Neuron (in vitro differentiated cells): ENCODE measurements at regions not wholly inside any gene's neighbourhood (a gene's known extent, or its start where the extent isn't known, plus 50 kb on each side); places are given as distances from the start of the nearest gene placed in this dataset.
"Not testable (repeated sequence)": the region's sequence is repeated elsewhere in the genome, so short reads cannot be mapped to it uniquely, and the experiment has no call there.

ENCODE experiments used
- H2AFZ ChIP-seq: one replicate; pipeline ENCODE4 v1.6.1; 2013; ENCODE audit warnings: low read depth, mild to moderate bottlenecking, inconsistent platforms, low read length, moderate library complexity
- H3K27me3 ChIP-seq: one replicate; pipeline ENCODE4 v1.6.1; 2013; ENCODE audit warnings: low read length; ENCODE audit not compliant: insufficient read depth
- H3K36me3 ChIP-seq: one replicate; pipeline ENCODE4 v1.6.1; 2013; ENCODE audit warnings: low read length; ENCODE audit not compliant: insufficient read depth
- H3K4me1 ChIP-seq: one replicate; pipeline ENCODE4 v1.6.1; 2013; ENCODE audit warnings: low read length; ENCODE audit not compliant: insufficient read depth
- H3K4me3 ChIP-seq: 2 replicates; pipeline ENCODE4 v1.5.1; 2013; ENCODE audit warnings: mild to moderate bottlenecking, low read length, moderate library complexity
- H3K9me3 ChIP-seq: one replicate; pipeline ENCODE4 v1.6.1; 2013; ENCODE audit warnings: low read length

- H3K9me3 ChIP-seq: peaks cover 5% of the 10 kb centered on the region
- no peak overlapping the region for H3K4me3 ChIP-seq
- no peak overlapping the region for H2AFZ ChIP-seq
- H3K36me3 ChIP-seq: no peaks in the 10 kb centered on the region
- peaks cover 10% of the 10 kb centered on the region for H3K4me1 ChIP-seq
- H3K27me3 ChIP-seq: no peaks in the 10 kb centered on the region
Observed at GRCh38 chr10:28769091-28769604, 91.8 kb downstream of the BAMBI start.

- H3K9me3 ChIP-seq, H2AFZ ChIP-seq, H3K36me3 ChIP-seq, H3K27me3 ChIP-seq, H3K4me3 ChIP-seq: not testable (repeated sequence)
- peaks cover 10% of the 10 kb centered on the region for H3K4me1 ChIP-seq
Observed at GRCh38 chr10:28771580-28772090, 94.3 kb downstream of the BAMBI start.

- Histone ChIP-seq H3K4me1 (peaks cover 4% of the 10 kb centered on the region), H3K36me3 (no peaks in the 10 kb centered on the region), H2AFZ (no peak overlapping the region), H3K9me3 (peaks cover 3% of the 10 kb centered on the region), H3K4me3 (no peak overlapping the region), H3K27me3 (peaks cover 2% of the 10 kb centered on the region)
Observed at GRCh38 chr10:28774051-28774995, 97.0 kb downstream of the BAMBI start.

DNA sequence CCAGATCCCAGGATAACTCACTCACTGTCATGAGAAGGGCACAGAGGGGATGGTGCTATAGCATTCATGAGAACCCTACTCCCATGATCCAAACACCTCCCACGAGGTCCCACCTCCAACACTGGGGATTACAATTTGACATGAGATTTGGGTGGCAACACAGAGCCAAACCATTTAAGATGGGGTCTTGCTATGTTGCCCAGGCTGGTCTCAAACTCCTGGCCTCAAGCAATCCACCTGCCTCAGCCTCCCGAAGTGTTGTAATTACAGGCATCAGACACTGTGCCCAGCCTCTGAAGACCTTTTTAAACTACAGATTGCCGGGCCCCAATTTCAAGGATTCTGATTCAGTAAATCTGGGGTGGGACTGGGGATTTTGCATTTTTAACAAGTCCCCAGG, 98.5 kb downstream of the BAMBI start:
- Histone ChIP-seq H3K4me1 (peaks cover 4% of the 10 kb centered on the region), H3K9me3 (peaks cover 3% of the 10 kb centered on the region), H3K4me3 (no peak overlapping the region), H3K27me3 (peaks cover 2% of the 10 kb centered on the region), H3K36me3 (no peaks in the 10 kb centered on the region), H2AFZ (no peak overlapping the region)

GRCh38 chr10:28776519-28776918, 99.2 kb downstream of the BAMBI start:
- Histone ChIP-seq H3K4me3 (no peak overlapping the region), H2AFZ (no peak overlapping the region), H3K4me1 (peaks cover 4% of the 10 kb centered on the region), H3K9me3 (no peaks in the 10 kb centered on the region), H3K36me3 (no peaks in the 10 kb centered on the region), H3K27me3 (peaks cover 2% of the 10 kb centered on the region)

GRCh38 chr10:28777911-28778310, 100.6 kb downstream of the BAMBI start:
- Histone ChIP-seq H3K36me3 (no peaks in the 10 kb centered on the region), H3K27me3 (peaks cover 2% of the 10 kb centered on the region), H3K9me3 (no peaks in the 10 kb centered on the region), H2AFZ (no peak overlapping the region), H3K4me3 (no peak overlapping the region), H3K4me1 (peaks cover 4% of the 10 kb centered on the region)

GRCh38 chr10:28778524-28778923, 101.2 kb downstream of the BAMBI start:
- Histone ChIP-seq H3K4me3 (no peak overlapping the region), H3K4me1 (peaks cover 4% of the 10 kb centered on the region), H3K27me3 (peaks cover 2% of the 10 kb centered on the region), H2AFZ (no peak overlapping the region), H3K36me3 (no peaks in the 10 kb centered on the region), H3K9me3 (no peaks in the 10 kb centered on the region)

DNA sequence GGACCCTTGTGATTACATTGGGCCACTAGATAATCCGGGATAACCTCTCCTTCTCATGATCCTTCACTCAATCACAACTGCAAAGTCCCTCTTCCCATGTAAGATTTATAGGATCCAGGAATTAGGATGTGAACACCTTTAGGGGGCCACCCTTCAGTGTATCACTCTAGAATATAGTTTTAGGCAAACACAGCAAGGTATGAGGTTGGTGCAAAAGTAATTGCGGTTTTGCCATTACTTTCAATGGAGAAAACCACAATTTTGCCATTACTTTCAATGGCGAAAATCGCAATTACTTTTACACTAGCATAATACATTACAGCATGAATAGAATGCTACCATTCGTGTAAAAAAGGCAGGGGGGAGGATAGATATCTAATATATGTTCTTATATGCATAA, 104.0 kb downstream of the BAMBI start:
- Histone ChIP-seq H3K4me3 (no peak overlapping the region), H3K27me3 (peaks cover 5% of the 10 kb centered on the region), H3K36me3 (no peaks in the 10 kb centered on the region), H2AFZ (no peak overlapping the region), H3K4me1 (no peaks in the 10 kb centered on the region), H3K9me3 (no peaks in the 10 kb centered on the region)

- peaks cover 6% of the 10 kb centered on the region for H3K27me3 ChIP-seq
- no peaks in the 10 kb centered on the region for H3K36me3 ChIP-seq
- no peaks in the 10 kb centered on the region for H3K9me3 ChIP-seq
- no peak overlapping the region for H3K4me3 ChIP-seq
- no peak overlapping the region for H2AFZ ChIP-seq
- H3K4me1 ChIP-seq: no peaks in the 10 kb centered on the region
Observed at GRCh38 chr10:28783087-28783486, 105.8 kb downstream of the BAMBI start.

GRCh38 chr10:28785018-28785417, 107.7 kb downstream of the BAMBI start:
- Histone ChIP-seq H3K27me3 (peaks cover 12% of the 10 kb centered on the region), H3K36me3 (no peaks in the 10 kb centered on the region), H3K4me3 (no peak overlapping the region), H2AFZ (no peak overlapping the region), H3K9me3 (no peaks in the 10 kb centered on the region), H3K4me1 (no peaks in the 10 kb centered on the region)

DNA sequence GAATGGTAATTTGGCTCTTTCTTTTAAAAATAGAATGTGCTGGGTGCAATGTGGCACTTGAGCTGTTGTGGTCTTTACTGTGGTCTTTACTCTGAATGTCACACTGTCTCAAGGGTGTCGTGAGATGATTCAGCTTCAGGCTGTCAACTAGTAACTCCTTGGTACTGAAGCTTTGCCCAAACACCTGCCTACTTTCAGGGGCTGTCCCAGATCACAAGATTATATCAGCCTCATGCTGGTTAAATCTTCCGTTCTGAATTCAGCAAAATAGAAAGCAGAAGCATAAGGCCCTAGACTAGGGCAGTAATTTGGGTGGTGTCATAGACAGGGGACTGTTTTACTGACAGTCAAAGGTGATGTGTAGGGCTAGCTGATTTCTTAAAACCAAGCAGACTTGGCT, 110.9 kb downstream of the BAMBI start:
- Histone ChIP-seq H3K36me3 (no peaks in the 10 kb centered on the region), H3K9me3 (no peaks in the 10 kb centered on the region), H3K27me3 (peaks cover 17% of the 10 kb centered on the region), H2AFZ (no peak overlapping the region), H3K4me1 (no peaks in the 10 kb centered on the region), H3K4me3 (no peak overlapping the region)

GRCh38 chr10:28788762-28789161, 111.4 kb downstream of the BAMBI start:
- Histone ChIP-seq H3K36me3 (no peaks in the 10 kb centered on the region), H3K9me3 (no peaks in the 10 kb centered on the region), H3K4me3 (no peak overlapping the region), H3K27me3 (peaks cover 17% of the 10 kb centered on the region), H3K4me1 (no peaks in the 10 kb centered on the region), H2AFZ (no peak overlapping the region)

- H3K36me3 ChIP-seq: no peaks in the 10 kb centered on the region
Observed at GRCh38 chr10:28790146-28790545, 112.8 kb downstream of the BAMBI start.

More at GRCh38 chr10:28790146-28790545, 112.8 kb downstream of the BAMBI start:
- no peaks in the 10 kb centered on the region for H3K9me3 ChIP-seq
- peaks cover 17% of the 10 kb centered on the region for H3K27me3 ChIP-seq
- no peak overlapping the region for H2AFZ ChIP-seq
- no peak overlapping the region for H3K4me3 ChIP-seq
- H3K4me1 ChIP-seq: no peaks in the 10 kb centered on the region
